Neural cell (in vitro differentiated cells): ENCODE measurements at regions not wholly inside any gene's neighbourhood (a gene's known extent, or its start where the extent isn't known, plus 50 kb on each side); places are given as distances from the start of the nearest gene placed in this dataset.
"Not testable (repeated sequence)": the region's sequence is repeated elsewhere in the genome, so short reads cannot be mapped to it uniquely, and the experiment has no call there.

ENCODE experiments used
- CTCF ChIP-seq: fragments of 450-650 bp; IDR thresholded peaks from 2 replicates; pipeline ENCODE4 v1.5.1; 2014; ENCODE audit warnings: antibody characterized with exemption, mild to moderate bottlenecking, moderate library complexity; ENCODE audit not compliant: poor library complexity, severe bottlenecking
- EP300 ChIP-seq: fragments of 450-650 bp; conservative IDR thresholded peaks from 2 replicates; pipeline ENCODE4 v1.6.1; 2014; ENCODE audit warnings: antibody characterized with exemption, mild to moderate bottlenecking, moderate library complexity; ENCODE audit not compliant: poor library complexity, severe bottlenecking
- MXI1 ChIP-seq: fragments of 450-650 bp; conservative IDR thresholded peaks from 2 replicates; pipeline ENCODE4 v1.6.1; 2014; ENCODE audit warnings: antibody characterized with exemption, mild to moderate bottlenecking; ENCODE audit not compliant: poor library complexity, severe bottlenecking
- TAF1 ChIP-seq: IDR thresholded peaks from 2 replicates; pipeline ENCODE4 v1.6.1; 2012; ENCODE audit warnings: low read depth

- TF ChIP-seq EP300, TAF1, CTCF, MXI1: not testable (repeated sequence)
Observed at GRCh38 chr22:19660583-19660982, 53.7 kb upstream of the SEPTIN5 start.
